Neural cell (in vitro differentiated cells): ENCODE measurements at regions not wholly inside any gene's neighbourhood (a gene's known extent, or its start where the extent isn't known, plus 50 kb on each side); places are given as distances from the start of the nearest gene placed in this dataset.

ENCODE experiments used
- H2AFZ ChIP-seq: fragments of 200-600, 300-800 bp; sonication (generic), shearing (Covaris generic); 2 replicates; pipeline ENCODE4 v1.6.0; 2014; ENCODE audit warnings: low read depth, mild to moderate bottlenecking, antibody characterized with exemption, low read length, moderate library complexity
- H3F3A ChIP-seq: fragments of 200-600 bp; shearing (Covaris generic); 2 replicates; pipeline ENCODE4 v1.6.1; 2016; ENCODE audit warnings: mild to moderate bottlenecking, moderate library complexity, mixed read lengths, antibody characterized with exemption, low read length; ENCODE audit not compliant: insufficient read depth, poor library complexity, severe bottlenecking
- H3K27ac ChIP-seq: fragments of 200-600, 300-800 bp; sonication (generic), shearing (Covaris generic); 2 replicates; pipeline ENCODE4 v1.5.1; 2014; ENCODE audit warnings: mild to moderate bottlenecking, low read length, moderate library complexity
- H3K27me3 ChIP-seq: fragments of 300-800, 200-600 bp; sonication (generic), shearing (Covaris generic); 2 replicates; pipeline ENCODE4 v1.6.0; 2014; ENCODE audit warnings: mild to moderate bottlenecking, low read depth, low read length, moderate library complexity; ENCODE audit not compliant: insufficient read depth
- H3K36me3 ChIP-seq: fragments of 300-800, 200-600 bp; sonication (generic), shearing (Covaris generic); 2 replicates; pipeline ENCODE4 v1.5.1; 2014; ENCODE audit warnings: mild to moderate bottlenecking, antibody characterized with exemption, low read length, moderate library complexity; ENCODE audit not compliant: insufficient read depth
- H3K4me2 ChIP-seq: fragments of 300-800, 200-600 bp; sonication (generic), shearing (Covaris generic); 2 replicates; pipeline ENCODE4 v1.6.0; 2014; ENCODE audit warnings: mild to moderate bottlenecking, low read length
- H3K4me3 ChIP-seq: fragments of 300-800, 200-600 bp; sonication (generic), shearing (Covaris generic); 2 replicates; pipeline ENCODE4 v1.5.1; 2014; ENCODE audit warnings: mild to moderate bottlenecking, low read length, moderate library complexity
- H3K79me2 ChIP-seq: fragments of 200-600 bp; shearing (Covaris generic); replicated peaks from 2 replicates; pipeline ENCODE4 v1.6.0; 2014; ENCODE audit warnings: mild to moderate bottlenecking, low read length, moderate library complexity; ENCODE audit not compliant: insufficient read depth
- H3K9ac ChIP-seq: fragments of 300-800, 200-600 bp; sonication (generic), shearing (Covaris generic); 2 replicates; pipeline ENCODE4 v1.6.1; 2016; ENCODE audit warnings: mild to moderate bottlenecking, low read length, mixed read lengths
- H3K9me2 ChIP-seq: fragments of 200-600 bp; shearing (Covaris generic); 2 replicates; pipeline ENCODE4 v1.6.1; 2016; ENCODE audit warnings: mild to moderate bottlenecking, low read length, mixed read lengths; ENCODE audit not compliant: insufficient read depth
- H3K9me3 ChIP-seq: fragments of 200-600, 300-800 bp; sonication (generic), shearing (Covaris generic); 2 replicates; pipeline ENCODE4 v1.6.1; 2016; ENCODE audit warnings: mild to moderate bottlenecking, mixed run types, low read length, moderate library complexity, mixed read lengths
- H4K20me1 ChIP-seq: fragments of 200-600 bp; shearing (Covaris generic); 2 replicates; pipeline ENCODE4 v1.6.1; 2016; ENCODE audit warnings: mild to moderate bottlenecking, mixed run types; ENCODE audit not compliant: insufficient read depth
- EP300 ChIP-seq: fragments of 450-650 bp; conservative IDR thresholded peaks from 2 replicates; pipeline ENCODE4 v1.6.1; 2014; ENCODE audit warnings: antibody characterized with exemption, mild to moderate bottlenecking, moderate library complexity; ENCODE audit not compliant: poor library complexity, severe bottlenecking
- EZH2 ChIP-seq: fragments of 200-600, 300-800 bp; shearing (Covaris generic), sonication (generic); IDR thresholded peaks from 2 replicates; pipeline ENCODE4 v1.6.1; 2014; ENCODE audit warnings: antibody characterized with exemption, low read length, borderline replicate concordance, mild to moderate bottlenecking; ENCODE audit not compliant: insufficient read depth, poor library complexity, severe bottlenecking
- MXI1 ChIP-seq: fragments of 450-650 bp; conservative IDR thresholded peaks from 2 replicates; pipeline ENCODE4 v1.6.1; 2014; ENCODE audit warnings: antibody characterized with exemption, mild to moderate bottlenecking; ENCODE audit not compliant: poor library complexity, severe bottlenecking
- POLR2AphosphoS5 ChIP-seq: IDR thresholded peaks from 2 replicates; pipeline ENCODE4 v1.6.1; 2012
- RAD21 ChIP-seq: fragments of 450-650 bp; conservative IDR thresholded peaks from 2 replicates; pipeline ENCODE4 v1.6.1; 2014; ENCODE audit warnings: antibody characterized with exemption, mild to moderate bottlenecking, moderate library complexity
- SMC3 ChIP-seq: fragments of 450-650 bp; conservative IDR thresholded peaks from 2 replicates; pipeline ENCODE4 v1.6.1; 2014; ENCODE audit warnings: antibody characterized with exemption, mild to moderate bottlenecking, moderate library complexity; ENCODE audit not compliant: poor library complexity
- TAF1 ChIP-seq: IDR thresholded peaks from 2 replicates; pipeline ENCODE4 v1.6.1; 2012; ENCODE audit warnings: low read depth
- TF ChIP-seq, protein P1 (sequence below): IDR thresholded peaks from 2 replicates; pipeline ENCODE4 v1.6.1; 2012; ENCODE audit warnings: borderline replicate concordance
- TF ChIP-seq, protein P2 (sequence below): fragments of 450-650 bp; IDR thresholded peaks from 2 replicates; pipeline ENCODE4 v1.5.1; 2014; ENCODE audit warnings: antibody characterized with exemption, mild to moderate bottlenecking, moderate library complexity; ENCODE audit not compliant: poor library complexity, severe bottlenecking

DNA sequence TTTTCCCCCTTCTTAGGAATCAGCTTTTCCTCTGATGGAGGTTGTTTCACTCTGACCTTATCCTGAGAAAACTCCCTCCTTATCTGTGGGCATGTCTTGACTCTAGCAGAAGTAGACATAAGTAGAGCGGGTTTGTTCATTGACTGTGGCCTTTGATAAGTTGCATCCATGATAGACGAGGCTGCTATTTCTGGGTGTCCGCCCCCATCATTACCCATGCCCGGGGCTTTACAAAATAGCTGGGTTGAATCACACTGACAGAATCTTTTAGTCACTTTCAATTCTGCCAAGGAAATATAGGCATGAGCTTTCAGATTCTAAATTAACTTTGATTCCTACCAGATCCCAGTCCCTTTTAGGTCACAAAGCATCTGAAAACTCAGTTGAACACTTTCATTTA lies 223.8 kb downstream of the SEC61B start:
- Histone ChIP-seq H3K9me2 (no peaks in the 10 kb centered on the region), H3K27me3 (no peaks in the 10 kb centered on the region), H3K4me3 (no peak overlapping the region), H2AFZ (no peak overlapping the region), H3F3A (no peaks in the 10 kb centered on the region), H3K9me3 (no peaks in the 10 kb centered on the region), H4K20me1 (no peaks in the 10 kb centered on the region), H3K9ac (no peak overlapping the region), H3K36me3 (no peaks in the 10 kb centered on the region), H3K79me2 (no peaks in the 10 kb centered on the region), H3K27ac (no peak overlapping the region), H3K4me2 (no peak overlapping the region)
- TF ChIP-seq RAD21 = no peak
- TF ChIP-seq, protein P1, sequence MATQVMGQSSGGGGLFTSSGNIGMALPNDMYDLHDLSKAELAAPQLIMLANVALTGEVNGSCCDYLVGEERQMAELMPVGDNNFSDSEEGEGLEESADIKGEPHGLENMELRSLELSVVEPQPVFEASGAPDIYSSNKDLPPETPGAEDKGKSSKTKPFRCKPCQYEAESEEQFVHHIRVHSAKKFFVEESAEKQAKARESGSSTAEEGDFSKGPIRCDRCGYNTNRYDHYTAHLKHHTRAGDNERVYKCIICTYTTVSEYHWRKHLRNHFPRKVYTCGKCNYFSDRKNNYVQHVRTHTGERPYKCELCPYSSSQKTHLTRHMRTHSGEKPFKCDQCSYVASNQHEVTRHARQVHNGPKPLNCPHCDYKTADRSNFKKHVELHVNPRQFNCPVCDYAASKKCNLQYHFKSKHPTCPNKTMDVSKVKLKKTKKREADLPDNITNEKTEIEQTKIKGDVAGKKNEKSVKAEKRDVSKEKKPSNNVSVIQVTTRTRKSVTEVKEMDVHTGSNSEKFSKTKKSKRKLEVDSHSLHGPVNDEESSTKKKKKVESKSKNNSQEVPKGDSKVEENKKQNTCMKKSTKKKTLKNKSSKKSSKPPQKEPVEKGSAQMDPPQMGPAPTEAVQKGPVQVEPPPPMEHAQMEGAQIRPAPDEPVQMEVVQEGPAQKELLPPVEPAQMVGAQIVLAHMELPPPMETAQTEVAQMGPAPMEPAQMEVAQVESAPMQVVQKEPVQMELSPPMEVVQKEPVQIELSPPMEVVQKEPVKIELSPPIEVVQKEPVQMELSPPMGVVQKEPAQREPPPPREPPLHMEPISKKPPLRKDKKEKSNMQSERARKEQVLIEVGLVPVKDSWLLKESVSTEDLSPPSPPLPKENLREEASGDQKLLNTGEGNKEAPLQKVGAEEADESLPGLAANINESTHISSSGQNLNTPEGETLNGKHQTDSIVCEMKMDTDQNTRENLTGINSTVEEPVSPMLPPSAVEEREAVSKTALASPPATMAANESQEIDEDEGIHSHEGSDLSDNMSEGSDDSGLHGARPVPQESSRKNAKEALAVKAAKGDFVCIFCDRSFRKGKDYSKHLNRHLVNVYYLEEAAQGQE = no peak
- no peak for TF ChIP-seq MXI1
- TF ChIP-seq TAF1 = no peak
- no peak for TF ChIP-seq EZH2
- no peak for TF ChIP-seq EP300
- TF ChIP-seq, protein P2, sequence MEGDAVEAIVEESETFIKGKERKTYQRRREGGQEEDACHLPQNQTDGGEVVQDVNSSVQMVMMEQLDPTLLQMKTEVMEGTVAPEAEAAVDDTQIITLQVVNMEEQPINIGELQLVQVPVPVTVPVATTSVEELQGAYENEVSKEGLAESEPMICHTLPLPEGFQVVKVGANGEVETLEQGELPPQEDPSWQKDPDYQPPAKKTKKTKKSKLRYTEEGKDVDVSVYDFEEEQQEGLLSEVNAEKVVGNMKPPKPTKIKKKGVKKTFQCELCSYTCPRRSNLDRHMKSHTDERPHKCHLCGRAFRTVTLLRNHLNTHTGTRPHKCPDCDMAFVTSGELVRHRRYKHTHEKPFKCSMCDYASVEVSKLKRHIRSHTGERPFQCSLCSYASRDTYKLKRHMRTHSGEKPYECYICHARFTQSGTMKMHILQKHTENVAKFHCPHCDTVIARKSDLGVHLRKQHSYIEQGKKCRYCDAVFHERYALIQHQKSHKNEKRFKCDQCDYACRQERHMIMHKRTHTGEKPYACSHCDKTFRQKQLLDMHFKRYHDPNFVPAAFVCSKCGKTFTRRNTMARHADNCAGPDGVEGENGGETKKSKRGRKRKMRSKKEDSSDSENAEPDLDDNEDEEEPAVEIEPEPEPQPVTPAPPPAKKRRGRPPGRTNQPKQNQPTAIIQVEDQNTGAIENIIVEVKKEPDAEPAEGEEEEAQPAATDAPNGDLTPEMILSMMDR = no peak
- TF ChIP-seq SMC3 = no peak
- no peak for TF ChIP-seq POLR2AphosphoS5

DNA sequence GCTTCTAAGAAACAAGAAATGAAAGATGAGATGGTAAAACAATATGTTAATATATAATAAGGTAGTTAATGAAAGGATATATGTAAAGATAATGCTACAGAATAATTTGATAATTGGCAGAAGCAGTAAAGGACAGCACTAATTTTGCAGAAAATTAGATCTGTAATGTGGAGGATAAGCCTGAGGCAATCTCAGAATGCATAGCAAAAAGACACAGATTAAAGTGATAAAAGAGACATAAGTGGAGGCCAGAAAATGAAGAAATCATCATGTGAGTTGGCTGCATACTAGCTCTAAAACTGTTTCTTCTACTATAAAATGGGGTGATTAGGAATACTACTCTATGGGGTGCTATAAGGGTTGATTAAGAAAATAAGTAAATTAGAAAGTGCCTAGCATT lies 225.9 kb downstream of the SEC61B start:
- H3K9me3 ChIP-seq = no peaks in the 10 kb centered on the region
- no peak overlapping the region for H3K4me2 ChIP-seq
- TF ChIP-seq, protein P1 = no peak
- no peak for TF ChIP-seq RAD21
- no peak for TF ChIP-seq EP300
- no peak for TF ChIP-seq EZH2
- H3K27ac ChIP-seq = no peak overlapping the region
- H3K36me3 ChIP-seq = no peaks in the 10 kb centered on the region
- no peak overlapping the region for H3K9ac ChIP-seq
- no peak overlapping the region for H2AFZ ChIP-seq
- no peaks in the 10 kb centered on the region for H4K20me1 ChIP-seq
- H3K79me2 ChIP-seq = no peaks in the 10 kb centered on the region
- H3F3A ChIP-seq = no peaks in the 10 kb centered on the region
- H3K9me2 ChIP-seq = no peaks in the 10 kb centered on the region
- no peaks in the 10 kb centered on the region for H3K27me3 ChIP-seq
- H3K4me3 ChIP-seq = no peak overlapping the region
